ENCODE measurements at regions not wholly inside any gene's neighbourhood (a gene's known extent, or its start where the extent isn't known, plus 50 kb on each side); places are given as distances from the start of the nearest gene placed in this dataset.

- TF ChIP-seq EZH2phosphoT487 (IDR thresholded peaks at IDR 0.05; ENCODE audit: unreplicated experiment) (no peak), CTCF (conservative IDR thresholded peaks at IDR 0.05; ENCODE audit: low read depth in 2 of 2) (no peak)
Measured at GRCh38 chr9:13034694-13035002, 244.8 kb downstream of the MPDZ start.

All from GM23338 (cell line).